Ishikawa (cell line): ENCODE measurements at regions not wholly inside any gene's neighbourhood (a gene's known extent, or its start where the extent isn't known, plus 50 kb on each side); places are given as distances from the start of the nearest gene placed in this dataset.

Source experiments
- CEBPB ChIP-seq: IDR thresholded peaks from 2 replicates; pipeline ENCODE4 v1.6.1; 2012
- CREB1 ChIP-seq: IDR thresholded peaks from 2 replicates; pipeline ENCODE4 v1.6.1; 2012; ENCODE audit warnings: low read depth
- EGR1 ChIP-seq: IDR thresholded peaks from 2 replicates; pipeline ENCODE4 v1.6.1; 2012
- EP300 ChIP-seq: IDR thresholded peaks from 2 replicates; pipeline ENCODE4 v1.6.1; 2012; ENCODE audit warnings: borderline replicate concordance
- FOXM1 ChIP-seq: IDR thresholded peaks from 2 replicates; pipeline ENCODE4 v1.6.1; 2012; ENCODE audit warnings: low read depth, borderline replicate concordance
- NFIC ChIP-seq: IDR thresholded peaks from 2 replicates; pipeline ENCODE4 v1.6.1; 2012
- RAD21 ChIP-seq: IDR thresholded peaks from 2 replicates; pipeline ENCODE4 v1.6.1; 2012; ENCODE audit warnings: low read depth
- TAF1 ChIP-seq: IDR thresholded peaks from 2 replicates; pipeline ENCODE4 v1.6.1; 2012; ENCODE audit warnings: low read depth, mild to moderate bottlenecking
- TCF12 ChIP-seq: IDR thresholded peaks from 2 replicates; pipeline ENCODE4 v1.6.1; 2012; ENCODE audit warnings: low read depth
- TEAD4 ChIP-seq: IDR thresholded peaks from 2 replicates; pipeline ENCODE4 v1.6.1; 2012
- YY1 ChIP-seq: IDR thresholded peaks from 2 replicates; pipeline ENCODE4 v1.6.1; 2012; ENCODE audit warnings: low read depth
- ZBTB7A ChIP-seq: IDR thresholded peaks from 2 replicates; pipeline ENCODE4 v1.6.1; 2012; ENCODE audit warnings: low read depth
- TF ChIP-seq, protein P1 (sequence below): IDR thresholded peaks from 2 replicates; pipeline ENCODE4 v1.6.1; 2012
- TF ChIP-seq, protein P2 (sequence below): IDR thresholded peaks from 2 replicates; pipeline ENCODE4 v1.6.1; 2012
- TF ChIP-seq, protein P3 (sequence below): IDR thresholded peaks from 2 replicates; pipeline ENCODE4 v1.6.1; 2012; ENCODE audit warnings: low read depth, mild to moderate bottlenecking

DNA sequence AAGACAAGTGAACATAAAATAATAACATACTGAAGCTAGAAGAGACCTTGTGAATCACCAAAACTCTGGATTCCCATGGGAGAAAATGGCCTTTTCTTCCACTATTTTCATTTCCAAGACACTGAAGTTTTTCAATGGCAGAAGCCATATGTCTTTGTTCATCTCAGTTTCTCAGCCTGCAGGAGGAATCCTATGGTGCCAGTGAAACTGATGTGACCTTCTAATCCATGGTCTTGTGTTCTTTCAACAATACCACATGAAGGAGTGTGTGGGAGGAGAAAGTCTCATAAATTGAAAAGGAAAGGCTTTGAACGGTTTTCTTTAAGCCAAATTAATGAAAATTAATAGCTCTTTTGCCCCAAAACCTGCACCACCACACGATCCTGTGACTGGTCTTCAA, 257.3 kb downstream of the EPHA4 start:
- TF ChIP-seq CREB1 (no peak), ZBTB7A (no peak), YY1 (no peak), TCF12 (no peak), RAD21 (no peak)
- TF ChIP-seq, protein P1, sequence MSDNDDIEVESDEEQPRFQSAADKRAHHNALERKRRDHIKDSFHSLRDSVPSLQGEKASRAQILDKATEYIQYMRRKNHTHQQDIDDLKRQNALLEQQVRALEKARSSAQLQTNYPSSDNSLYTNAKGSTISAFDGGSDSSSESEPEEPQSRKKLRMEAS, result no peak
- TF ChIP-seq, protein P2, sequence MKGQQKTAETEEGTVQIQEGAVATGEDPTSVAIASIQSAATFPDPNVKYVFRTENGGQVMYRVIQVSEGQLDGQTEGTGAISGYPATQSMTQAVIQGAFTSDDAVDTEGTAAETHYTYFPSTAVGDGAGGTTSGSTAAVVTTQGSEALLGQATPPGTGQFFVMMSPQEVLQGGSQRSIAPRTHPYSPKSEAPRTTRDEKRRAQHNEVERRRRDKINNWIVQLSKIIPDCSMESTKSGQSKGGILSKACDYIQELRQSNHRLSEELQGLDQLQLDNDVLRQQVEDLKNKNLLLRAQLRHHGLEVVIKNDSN, result no peak
- TF ChIP-seq, protein P3, sequence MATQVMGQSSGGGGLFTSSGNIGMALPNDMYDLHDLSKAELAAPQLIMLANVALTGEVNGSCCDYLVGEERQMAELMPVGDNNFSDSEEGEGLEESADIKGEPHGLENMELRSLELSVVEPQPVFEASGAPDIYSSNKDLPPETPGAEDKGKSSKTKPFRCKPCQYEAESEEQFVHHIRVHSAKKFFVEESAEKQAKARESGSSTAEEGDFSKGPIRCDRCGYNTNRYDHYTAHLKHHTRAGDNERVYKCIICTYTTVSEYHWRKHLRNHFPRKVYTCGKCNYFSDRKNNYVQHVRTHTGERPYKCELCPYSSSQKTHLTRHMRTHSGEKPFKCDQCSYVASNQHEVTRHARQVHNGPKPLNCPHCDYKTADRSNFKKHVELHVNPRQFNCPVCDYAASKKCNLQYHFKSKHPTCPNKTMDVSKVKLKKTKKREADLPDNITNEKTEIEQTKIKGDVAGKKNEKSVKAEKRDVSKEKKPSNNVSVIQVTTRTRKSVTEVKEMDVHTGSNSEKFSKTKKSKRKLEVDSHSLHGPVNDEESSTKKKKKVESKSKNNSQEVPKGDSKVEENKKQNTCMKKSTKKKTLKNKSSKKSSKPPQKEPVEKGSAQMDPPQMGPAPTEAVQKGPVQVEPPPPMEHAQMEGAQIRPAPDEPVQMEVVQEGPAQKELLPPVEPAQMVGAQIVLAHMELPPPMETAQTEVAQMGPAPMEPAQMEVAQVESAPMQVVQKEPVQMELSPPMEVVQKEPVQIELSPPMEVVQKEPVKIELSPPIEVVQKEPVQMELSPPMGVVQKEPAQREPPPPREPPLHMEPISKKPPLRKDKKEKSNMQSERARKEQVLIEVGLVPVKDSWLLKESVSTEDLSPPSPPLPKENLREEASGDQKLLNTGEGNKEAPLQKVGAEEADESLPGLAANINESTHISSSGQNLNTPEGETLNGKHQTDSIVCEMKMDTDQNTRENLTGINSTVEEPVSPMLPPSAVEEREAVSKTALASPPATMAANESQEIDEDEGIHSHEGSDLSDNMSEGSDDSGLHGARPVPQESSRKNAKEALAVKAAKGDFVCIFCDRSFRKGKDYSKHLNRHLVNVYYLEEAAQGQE, result no peak

DNA sequence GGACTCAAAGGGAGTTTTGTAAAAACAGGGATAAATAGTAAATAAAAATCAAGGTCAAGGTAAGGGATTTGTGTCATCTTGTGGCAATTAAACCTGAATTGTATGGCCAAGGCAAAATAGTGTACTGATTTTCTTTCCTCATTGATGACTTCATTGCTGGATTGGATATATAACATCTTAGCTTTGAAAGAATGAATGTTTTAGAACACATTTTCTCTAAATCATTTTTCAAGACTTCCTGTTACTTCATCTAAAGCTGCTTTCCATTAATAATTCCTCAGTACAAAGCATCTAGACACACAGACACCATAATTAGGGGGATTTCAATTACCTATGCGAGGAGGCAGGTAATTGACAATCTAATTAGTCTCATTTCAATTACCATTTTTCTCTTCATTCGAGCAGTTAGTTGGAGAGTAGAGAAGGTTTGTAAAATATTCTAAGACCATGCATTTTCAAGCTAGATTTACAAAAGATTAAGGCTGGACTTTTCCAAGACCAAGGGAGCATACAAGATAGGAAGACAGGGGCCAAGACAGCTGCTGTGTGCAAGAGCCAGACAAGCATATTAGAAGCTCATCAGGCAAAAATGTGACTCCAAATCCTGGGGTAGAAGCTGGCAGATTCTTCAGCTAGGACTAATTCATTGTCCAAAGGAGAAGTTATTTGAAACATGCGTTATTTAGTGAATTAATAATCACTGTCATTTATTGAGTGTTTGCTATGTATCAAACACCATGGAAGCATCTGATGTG, 253.6 kb downstream of the EPHA4 start:
- TF ChIP-seq NFIC, result no peak

DNA sequence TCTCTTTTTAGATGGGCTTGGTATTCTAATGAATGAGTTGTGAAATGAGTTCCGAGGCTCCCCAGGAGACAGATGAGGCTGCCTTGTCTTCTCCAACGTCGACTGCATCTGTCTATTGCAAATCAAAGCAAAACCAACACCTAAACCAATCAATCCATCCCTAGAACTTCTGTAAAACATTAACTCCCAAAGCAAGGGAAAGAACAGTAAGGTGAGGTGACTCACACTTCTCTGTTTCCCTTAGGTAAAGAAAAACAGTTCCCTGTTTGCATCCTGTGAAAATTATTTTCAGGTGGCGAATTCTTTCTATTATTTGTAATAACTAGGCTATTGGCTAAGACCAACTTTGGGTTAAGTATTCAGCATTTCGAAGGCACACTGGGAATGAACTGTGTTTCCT, 249.4 kb downstream of the EPHA4 start:
- TF ChIP-seq YY1 (no peak), CREB1 (no peak), CEBPB (no peak), ZBTB7A (no peak), FOXM1 (no peak), RAD21 (no peak), TCF12 (no peak), NFIC (no peak), EGR1 (no peak), TEAD4 (no peak), TAF1 (no peak), EP300 (no peak)
- TF ChIP-seq, protein P3, result no peak
- TF ChIP-seq, protein P2, result no peak
- TF ChIP-seq, protein P1, result no peak

DNA sequence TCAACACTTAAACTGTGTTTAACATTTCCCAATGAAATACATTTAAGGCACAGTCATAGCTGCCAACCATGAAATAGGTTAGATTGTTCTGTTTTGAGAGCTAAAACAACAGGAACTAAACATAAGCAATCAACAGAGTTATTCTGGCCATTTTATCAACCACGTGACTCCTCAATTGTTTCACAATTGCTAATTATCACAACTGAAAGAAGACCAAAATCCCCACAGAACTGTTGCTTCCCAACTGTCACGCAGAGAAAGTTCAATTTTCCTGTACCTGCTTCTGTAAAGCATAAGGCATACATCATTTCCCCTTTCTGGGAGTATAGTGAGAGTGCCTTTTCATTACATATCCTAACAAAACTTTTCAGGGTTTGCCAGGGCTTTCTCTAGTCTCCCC, 248.6 kb downstream of the EPHA4 start:
- no peak for TF ChIP-seq TEAD4
- TF ChIP-seq FOXM1, result no peak
- TF ChIP-seq TAF1, result no peak
- no peak for TF ChIP-seq NFIC
- no peak for TF ChIP-seq ZBTB7A
- TF ChIP-seq CEBPB, result no peak
- TF ChIP-seq, protein P3, result no peak
- no peak for TF ChIP-seq TCF12
- TF ChIP-seq, protein P2, result no peak
- no peak for TF ChIP-seq CREB1
- TF ChIP-seq RAD21, result no peak
- TF ChIP-seq, protein P1, result no peak
- TF ChIP-seq EGR1, result no peak
- TF ChIP-seq YY1, result no peak
